ENCODE measurements at regions not wholly inside any gene's neighbourhood (a gene's known extent, or its start where the extent isn't known, plus 50 kb on each side); places are given as distances from the start of the nearest gene placed in this dataset.
"Not testable (repeated sequence)": the region's sequence is repeated elsewhere in the genome, so short reads cannot be mapped to it uniquely, and the experiment has no call there.

GRCh38 chr3:148556664-148557063, 141.0 kb upstream of the AGTR1 start:
- Histone ChIP-seq H3K4me2 (no peak overlapping the region), H3K4me3 (no peak overlapping the region), H3F3A (replicated peaks; ENCODE audit: low read depth) (no peaks in the 10 kb centered on the region), H2AFZ (no peak overlapping the region), H4K20me1 (replicated peaks; ENCODE audit: insufficient read depth) (no peaks in the 10 kb centered on the region), H3K27me3 (ENCODE audit: insufficient read depth) (no peaks in the 10 kb centered on the region), H3K4me1 (ENCODE audit: insufficient read depth) (no peaks in the 10 kb centered on the region), H3K79me2 (replicated peaks; ENCODE audit: insufficient read depth) (no peaks in the 10 kb centered on the region), H3K9me2 (ENCODE audit: insufficient read depth) (no peaks in the 10 kb centered on the region), H3K27ac (ENCODE audit: low read depth) (no peak overlapping the region), H3K36me3 (ENCODE audit: insufficient read depth) (no peaks in the 10 kb centered on the region)
- H3K4me1 Mint-ChIP-seq: no peaks in the 10 kb centered on the region
- no peak overlapping the region for H3K27ac Mint-ChIP-seq
- ATAC-seq (no peak), DNase-seq (ENCODE audit: low spot score) (no peak)
- no peak overlapping the region for H3K4me3 Mint-ChIP-seq
- peaks cover under 1% of the 10 kb centered on the region for H3K27me3 Mint-ChIP-seq (ENCODE audit: insufficient read depth, low read depth, poor library complexity)
- H3K36me3 Mint-ChIP-seq (ENCODE audit: low read depth): peaks cover under 1% of the 10 kb centered on the region; the same call in 1 of the 3 replicates
- H3K9me3 Mint-ChIP-seq: peaks cover 17% of the 10 kb centered on the region
- TF ChIP-seq ETS1 (IDR thresholded peaks at IDR 0.05) (no peak), CTCF (conservative IDR thresholded peaks at IDR 0.05; ENCODE audit: low read depth in 2 of 2) (no peak), CREB1 (CRISPR knock-in tag; IDR thresholded peaks at IDR 0.05; ENCODE audit: low read depth) (no peak), EZH2 (IDR thresholded peaks at IDR 0.05; ENCODE audit: low read depth, unreplicated experiment) (no peak), REST (IDR thresholded peaks at IDR 0.05; ENCODE audit: unreplicated experiment) (no peak), EZH2phosphoT487 (IDR thresholded peaks at IDR 0.05; ENCODE audit: unreplicated experiment) (no peak), STAT1 (IDR thresholded peaks at IDR 0.05; ENCODE audit: unreplicated experiment) (no peak), JUNB (IDR thresholded peaks at IDR 0.05; ENCODE audit: unreplicated experiment) (no peak), ZNF462 (CRISPR knock-in tag; IDR thresholded peaks at IDR 0.05) (no peak), NANOG (IDR thresholded peaks at IDR 0.05; ENCODE audit: borderline replicate concordance) (no peak), ZNF114 (CRISPR knock-in tag; IDR thresholded peaks at IDR 0.05) (no peak)

GRCh38 chr3:148577579-148577978, 120.1 kb upstream of the AGTR1 start:
- DNase-seq (ENCODE audit: low spot score); H3K36me3 Mint-ChIP-seq (ENCODE audit: low read depth); H3K4me1 Mint-ChIP-seq; ATAC-seq; H3K4me3 Mint-ChIP-seq; H3K27ac ChIP-seq (ENCODE audit: low read depth); H3K27ac Mint-ChIP-seq; H3K27me3 Mint-ChIP-seq (ENCODE audit: insufficient read depth, low read depth, poor library complexity); H3K4me1 ChIP-seq (ENCODE audit: insufficient read depth); H3K4me3 ChIP-seq; H3K9me2 ChIP-seq (ENCODE audit: insufficient read depth); H4K20me1 ChIP-seq (replicated peaks; ENCODE audit: insufficient read depth); H3F3A ChIP-seq (replicated peaks; ENCODE audit: low read depth); H3K36me3 ChIP-seq (ENCODE audit: insufficient read depth); H2AFZ ChIP-seq; H3K27me3 ChIP-seq (ENCODE audit: insufficient read depth); H3K9me3 Mint-ChIP-seq; H3K79me2 ChIP-seq (replicated peaks; ENCODE audit: insufficient read depth); H3K4me2 ChIP-seq: not testable (repeated sequence)

Measured in GM23338 (cell line).